SU-DHL-6 (cell line): ENCODE measurements at regions not wholly inside any gene's neighbourhood (a gene's known extent, or its start where the extent isn't known, plus 50 kb on each side); places are given as distances from the start of the nearest gene placed in this dataset.

ENCODE experiments used
- CTCF ChIP-seq: fragments of 200-600 bp; sonication (generic); IDR thresholded peaks from one replicate; pipeline ENCODE4 v1.5.1; 2017; ENCODE audit warnings: antibody characterized with exemption, mild to moderate bottlenecking, low read length, moderate library complexity; ENCODE audit not compliant: insufficient read depth, poor library complexity, severe bottlenecking
- EZH2phosphoT487 ChIP-seq: fragments of 200-600 bp; sonication (generic), shearing (Covaris generic); conservative IDR thresholded peaks from 2 replicates; pipeline ENCODE4 v1.6.1; 2018; ENCODE audit warnings: mild to moderate bottlenecking, antibody characterized with exemption, low read length, moderate library complexity, mixed read lengths

DNA sequence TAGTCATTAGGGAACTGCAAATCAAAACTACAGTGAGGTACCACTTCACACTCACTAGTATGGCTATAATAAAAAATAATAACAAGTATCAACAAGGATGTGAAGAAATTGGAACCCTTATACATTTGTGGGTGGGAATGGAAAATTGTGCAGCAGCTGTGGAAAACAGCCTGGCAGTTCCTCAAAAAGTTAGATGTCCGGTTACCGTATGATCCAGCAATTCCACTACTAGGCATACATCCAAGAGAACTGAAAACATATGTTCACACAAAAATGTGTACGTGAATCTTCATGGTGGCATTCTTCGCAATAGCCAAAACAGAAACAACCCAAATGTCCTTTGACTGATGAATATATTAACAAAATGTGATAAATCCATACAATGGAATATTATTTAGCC lies 187.9 kb upstream of the LYSMD4 start:
- no peak for TF ChIP-seq CTCF
- no peak for TF ChIP-seq EZH2phosphoT487
